Activated CD8-positive, alpha-beta T cell treated with anti-CD3 and anti-CD28 coated beads for 36 hours (primary cell): ENCODE measurements at regions not wholly inside any gene's neighbourhood (a gene's known extent, or its start where the extent isn't known, plus 50 kb on each side); places are given as distances from the start of the nearest gene placed in this dataset.
"Not testable (repeated sequence)": the region's sequence is repeated elsewhere in the genome, so short reads cannot be mapped to it uniquely, and the experiment has no call there.

ENCODE experiments used
- ATAC-seq: fragments of 200-7000 bp; cut with Tn5 transposase; one replicate; pipeline ENCODE4 v1.10.0; 2021; ENCODE audit warnings: mild to moderate bottlenecking, moderate library complexity
- CTCF ChIA-PET: fragments of 350-600 bp; sonication (Branson Sonifier 250); formaldehyde crosslinking; loops from one replicate; lab custom pipeline; 2021; ENCODE audit warnings: antibody characterized with exemption; lab: Charles Lee
- POLR2A ChIA-PET: fragments of 350-600 bp; sonication (Branson Sonifier 250); formaldehyde crosslinking; loops from one replicate; lab custom pipeline; 2021; ENCODE audit warnings: antibody characterized with exemption; lab: Charles Lee
- DNase-seq: peaks from one replicate; pipeline ENCODE4 v3.0.0-alpha.2; 2020
- H3K27ac Mint-ChIP-seq: one replicate; pipeline ENCODE4 v1.8.0; 2021; ENCODE audit warnings: mild to moderate bottlenecking, mixed read lengths
- H3K27me3 Mint-ChIP-seq: one replicate; pipeline ENCODE4 v1.8.0; 2021; ENCODE audit warnings: mixed read lengths
- H3K36me3 Mint-ChIP-seq: one replicate; pipeline ENCODE4 v1.8.0; 2021; ENCODE audit warnings: low read depth, mixed read lengths
- H3K4me1 Mint-ChIP-seq: one replicate; pipeline ENCODE4 v1.8.0; 2021; ENCODE audit warnings: low read depth, mixed read lengths
- H3K4me3 Mint-ChIP-seq: one replicate; pipeline ENCODE4 v1.8.0; 2021; ENCODE audit warnings: mild to moderate bottlenecking, moderate library complexity, mixed read lengths
- H3K9me3 Mint-ChIP-seq: one replicate; pipeline ENCODE4 v1.8.0; 2021; ENCODE audit warnings: mixed read lengths
- intact Hi-C: fragments of 100-400 bp; cut with micrococcal nuclease; formaldehyde crosslinking; loops from one replicate; pipeline ENCODE4 v1.10.0; 2022
- TF ChIP-seq, protein P1 (sequence below): fragments of 200-600 bp; IDR thresholded peaks from one replicate; pipeline ENCODE4 v1.8.0; 2022; ENCODE audit warnings: antibody characterized with exemption, mild to moderate bottlenecking

DNA sequence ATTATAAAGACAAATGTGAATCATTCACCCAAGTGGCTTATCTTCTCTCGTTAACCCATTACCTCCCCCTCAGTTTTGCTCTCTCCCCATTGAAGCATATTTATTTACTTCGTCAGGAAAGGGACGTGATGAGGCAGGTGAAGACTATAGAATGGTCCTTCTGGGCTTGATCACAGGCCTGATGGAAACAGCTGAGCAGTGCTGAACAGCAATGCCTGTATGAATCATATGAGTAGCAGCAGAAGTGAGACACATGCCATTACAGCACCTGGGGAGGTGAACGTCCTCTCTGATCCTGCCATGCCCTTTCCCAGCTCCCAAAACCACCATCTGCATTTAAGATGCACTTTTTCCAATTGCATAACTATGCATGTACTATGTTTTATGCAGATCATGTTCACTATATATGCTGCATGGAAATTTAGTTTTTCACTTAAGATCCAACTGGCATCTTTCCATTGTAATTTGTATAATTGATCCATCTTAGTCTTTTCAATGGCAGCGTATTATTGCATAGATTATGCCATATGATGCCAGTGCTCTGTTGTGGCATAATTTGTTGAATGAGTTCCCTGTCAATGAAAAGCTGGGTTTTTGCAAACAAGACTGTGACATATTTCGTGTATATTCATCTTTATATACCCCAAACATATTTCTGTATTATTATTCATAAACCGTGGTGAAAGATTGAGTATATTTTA, 105.3 kb downstream of the CXCL12 start:
- Mint-ChIP-seq H3K9me3 (peaks cover 2% of the 10 kb centered on the region), H3K27me3 (peaks cover 4% of the 10 kb centered on the region), H3K4me1 (no peaks in the 10 kb centered on the region), H3K36me3 (no peaks in the 10 kb centered on the region), H3K4me3 (no peak overlapping the region), H3K27ac (no peak overlapping the region)
- intact Hi-C loops, result no loop called here
- TF ChIP-seq, protein P1, sequence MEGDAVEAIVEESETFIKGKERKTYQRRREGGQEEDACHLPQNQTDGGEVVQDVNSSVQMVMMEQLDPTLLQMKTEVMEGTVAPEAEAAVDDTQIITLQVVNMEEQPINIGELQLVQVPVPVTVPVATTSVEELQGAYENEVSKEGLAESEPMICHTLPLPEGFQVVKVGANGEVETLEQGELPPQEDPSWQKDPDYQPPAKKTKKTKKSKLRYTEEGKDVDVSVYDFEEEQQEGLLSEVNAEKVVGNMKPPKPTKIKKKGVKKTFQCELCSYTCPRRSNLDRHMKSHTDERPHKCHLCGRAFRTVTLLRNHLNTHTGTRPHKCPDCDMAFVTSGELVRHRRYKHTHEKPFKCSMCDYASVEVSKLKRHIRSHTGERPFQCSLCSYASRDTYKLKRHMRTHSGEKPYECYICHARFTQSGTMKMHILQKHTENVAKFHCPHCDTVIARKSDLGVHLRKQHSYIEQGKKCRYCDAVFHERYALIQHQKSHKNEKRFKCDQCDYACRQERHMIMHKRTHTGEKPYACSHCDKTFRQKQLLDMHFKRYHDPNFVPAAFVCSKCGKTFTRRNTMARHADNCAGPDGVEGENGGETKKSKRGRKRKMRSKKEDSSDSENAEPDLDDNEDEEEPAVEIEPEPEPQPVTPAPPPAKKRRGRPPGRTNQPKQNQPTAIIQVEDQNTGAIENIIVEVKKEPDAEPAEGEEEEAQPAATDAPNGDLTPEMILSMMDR, result no peak
- CTCF ChIA-PET, result no interaction called here
- DNase-seq (no peak), ATAC-seq (no peak)
- POLR2A ChIA-PET, result no interaction called here

DNA sequence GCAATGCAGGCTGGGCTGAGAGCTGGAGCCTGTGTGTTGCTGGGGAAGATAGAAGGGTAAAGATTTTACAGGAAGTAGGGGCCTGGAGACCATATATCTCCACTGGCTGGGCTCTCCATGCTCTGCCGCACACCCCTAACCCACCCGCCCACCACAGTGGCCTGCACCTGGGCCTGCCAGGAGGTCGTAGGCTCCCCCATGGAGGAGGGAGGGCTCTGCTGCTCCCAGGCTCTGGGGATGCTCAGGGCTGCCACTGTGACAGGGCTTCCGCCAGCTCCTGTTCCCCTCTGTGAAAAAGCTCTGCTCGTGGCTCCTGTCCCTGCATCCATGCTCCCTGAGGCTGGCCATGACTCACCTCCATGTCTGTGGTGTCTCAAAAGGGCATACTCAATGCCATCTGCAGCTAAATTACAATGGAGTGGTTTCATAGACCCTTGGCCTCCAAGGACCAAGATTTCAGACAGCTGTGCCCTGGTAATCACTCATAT, 106.0 kb downstream of the CXCL12 start:
- ChIA-PET POLR2A (no interaction called here), CTCF (no interaction called here)
- DNase-seq (no peak), ATAC-seq (no peak)
- Mint-ChIP-seq H3K9me3 (peaks cover 2% of the 10 kb centered on the region), H3K4me3 (no peak overlapping the region), H3K36me3 (no peaks in the 10 kb centered on the region), H3K27ac (no peak overlapping the region), H3K4me1 (no peaks in the 10 kb centered on the region), H3K27me3 (peaks cover 3% of the 10 kb centered on the region)
- TF ChIP-seq, protein P1, result no peak
- intact Hi-C loops, result no loop called here

DNA sequence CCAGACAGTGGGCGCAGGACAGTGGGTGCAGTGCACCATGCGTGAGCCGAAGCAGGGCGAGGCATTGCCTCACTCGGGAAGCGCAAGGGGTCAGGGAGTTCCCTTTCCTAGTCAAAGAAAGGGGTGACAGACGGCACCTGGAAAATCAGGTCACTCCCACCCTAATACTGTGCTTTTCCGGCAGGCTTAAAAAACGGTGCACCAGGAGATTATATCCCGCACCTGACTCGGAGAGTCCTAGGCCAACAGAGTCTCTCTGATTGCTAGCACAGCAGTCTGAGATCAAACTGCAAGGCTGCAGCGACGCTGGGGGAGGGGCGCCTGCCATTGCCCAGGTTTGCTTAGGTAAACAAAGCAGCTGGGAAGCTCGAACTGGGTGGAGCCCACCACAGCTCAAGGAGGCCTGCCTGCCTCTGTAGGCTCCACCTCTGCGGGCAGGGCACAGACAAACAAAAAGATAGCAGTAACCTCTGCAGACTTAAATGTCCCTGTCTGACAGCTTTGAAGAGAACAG, 116.4 kb downstream of the CXCL12 start:
- DNase-seq, H3K27ac Mint-ChIP-seq, ATAC-seq, CTCF ChIA-PET, H3K4me3 Mint-ChIP-seq, H3K27me3 Mint-ChIP-seq, intact Hi-C loops, H3K4me1 Mint-ChIP-seq, H3K36me3 Mint-ChIP-seq, POLR2A ChIA-PET: not testable (repeated sequence)
- peaks cover 14% of the 10 kb centered on the region for H3K9me3 Mint-ChIP-seq

DNA sequence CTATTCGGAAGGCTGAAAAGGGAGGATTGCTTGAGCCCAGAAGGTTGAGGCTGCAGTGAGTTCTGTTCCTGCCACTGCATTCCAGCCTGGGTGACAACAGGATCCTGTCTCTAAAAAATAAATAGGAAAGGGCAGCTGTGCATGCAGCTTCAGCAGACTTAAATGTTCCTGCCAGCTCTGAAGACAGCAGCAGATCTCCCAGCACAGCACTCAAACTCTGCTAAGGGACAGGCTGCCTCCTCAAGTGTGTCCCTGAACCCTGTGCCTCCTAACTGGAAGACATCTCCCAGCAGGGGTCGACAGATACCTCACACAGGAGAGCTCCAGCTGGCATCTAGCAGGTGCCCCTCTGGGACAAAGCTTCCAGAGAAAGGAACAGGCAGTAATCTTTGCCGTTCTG, 117.9 kb downstream of the CXCL12 start:
- H3K4me3 Mint-ChIP-seq, result no peak overlapping the region
- H3K27ac Mint-ChIP-seq, result no peak overlapping the region
- CTCF ChIA-PET, result no interaction called here
- peaks cover 12% of the 10 kb centered on the region for H3K9me3 Mint-ChIP-seq
- ATAC-seq (no peak), DNase-seq (no peak)
- POLR2A ChIA-PET, result no interaction called here
- H3K4me1 Mint-ChIP-seq, result no peaks in the 10 kb centered on the region
- TF ChIP-seq, protein P1, result no peak
- H3K36me3 Mint-ChIP-seq, result no peaks in the 10 kb centered on the region
- peaks cover 4% of the 10 kb centered on the region for H3K27me3 Mint-ChIP-seq
- intact Hi-C loops, result no loop called here

DNA sequence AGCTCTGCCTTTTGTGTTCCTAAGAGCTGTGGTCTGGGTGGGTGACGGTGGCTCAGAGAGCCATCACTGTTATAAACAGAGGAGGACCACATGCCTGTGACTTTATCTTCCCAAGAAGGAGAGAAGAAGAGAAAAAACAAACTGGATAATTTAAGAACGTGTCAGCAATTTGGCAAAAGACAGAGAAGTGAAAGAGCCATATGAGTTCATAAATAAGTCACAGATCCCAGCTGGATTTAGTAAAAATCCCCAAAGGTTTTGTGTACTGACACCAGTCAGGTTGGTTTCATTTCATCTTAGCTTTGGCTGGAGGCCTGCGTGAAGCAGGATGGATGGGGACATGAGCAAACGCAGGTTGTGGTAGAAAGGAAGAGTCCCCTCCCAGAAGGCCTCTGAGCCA, 120.7 kb downstream of the CXCL12 start:
- Mint-ChIP-seq H3K9me3 (peaks cover 12% of the 10 kb centered on the region), H3K4me3 (no peak overlapping the region), H3K36me3 (no peaks in the 10 kb centered on the region), H3K27ac (no peak overlapping the region), H3K27me3 (peaks cover 4% of the 10 kb centered on the region), H3K4me1 (no peaks in the 10 kb centered on the region)
- intact Hi-C loops, result no loop called here
- DNase-seq, result no peak
- CTCF ChIA-PET, result no interaction called here
- TF ChIP-seq, protein P1, result no peak
- no peak for ATAC-seq
- POLR2A ChIA-PET, result no interaction called here
